Activated CD8-positive, alpha-beta T cell treated with anti-CD3 and anti-CD28 coated beads for 36 hours (primary cell): ENCODE measurements at regions not wholly inside any gene's neighbourhood (a gene's known extent, or its start where the extent isn't known, plus 50 kb on each side); places are given as distances from the start of the nearest gene placed in this dataset.

ENCODE experiments used
- ATAC-seq: fragments of 200-7000 bp; cut with Tn5 transposase; one replicate; pipeline ENCODE4 v1.10.0; 2021; ENCODE audit warnings: mild to moderate bottlenecking, moderate library complexity
- CTCF ChIA-PET: fragments of 350-600 bp; sonication (Branson Sonifier 250); formaldehyde crosslinking; loops from one replicate; lab custom pipeline; 2021; ENCODE audit warnings: antibody characterized with exemption; lab: Charles Lee
- POLR2A ChIA-PET: fragments of 350-600 bp; sonication (Branson Sonifier 250); formaldehyde crosslinking; loops from one replicate; lab custom pipeline; 2021; ENCODE audit warnings: antibody characterized with exemption; lab: Charles Lee
- DNase-seq: peaks from one replicate; pipeline ENCODE4 v3.0.0-alpha.2; 2020
- H3K27ac Mint-ChIP-seq: one replicate; pipeline ENCODE4 v1.8.0; 2021; ENCODE audit warnings: mild to moderate bottlenecking, mixed read lengths
- H3K27me3 Mint-ChIP-seq: one replicate; pipeline ENCODE4 v1.8.0; 2021; ENCODE audit warnings: mixed read lengths
- H3K36me3 Mint-ChIP-seq: one replicate; pipeline ENCODE4 v1.8.0; 2021; ENCODE audit warnings: low read depth, mixed read lengths
- H3K4me1 Mint-ChIP-seq: one replicate; pipeline ENCODE4 v1.8.0; 2021; ENCODE audit warnings: low read depth, mixed read lengths
- H3K4me3 Mint-ChIP-seq: one replicate; pipeline ENCODE4 v1.8.0; 2021; ENCODE audit warnings: mild to moderate bottlenecking, moderate library complexity, mixed read lengths
- H3K9me3 Mint-ChIP-seq: one replicate; pipeline ENCODE4 v1.8.0; 2021; ENCODE audit warnings: mixed read lengths
- intact Hi-C: fragments of 100-400 bp; cut with micrococcal nuclease; formaldehyde crosslinking; loops from one replicate; pipeline ENCODE4 v1.10.0; 2022
- TF ChIP-seq, protein P1 (sequence below): fragments of 200-600 bp; IDR thresholded peaks from one replicate; pipeline ENCODE4 v1.8.0; 2022; ENCODE audit warnings: antibody characterized with exemption, mild to moderate bottlenecking

DNA sequence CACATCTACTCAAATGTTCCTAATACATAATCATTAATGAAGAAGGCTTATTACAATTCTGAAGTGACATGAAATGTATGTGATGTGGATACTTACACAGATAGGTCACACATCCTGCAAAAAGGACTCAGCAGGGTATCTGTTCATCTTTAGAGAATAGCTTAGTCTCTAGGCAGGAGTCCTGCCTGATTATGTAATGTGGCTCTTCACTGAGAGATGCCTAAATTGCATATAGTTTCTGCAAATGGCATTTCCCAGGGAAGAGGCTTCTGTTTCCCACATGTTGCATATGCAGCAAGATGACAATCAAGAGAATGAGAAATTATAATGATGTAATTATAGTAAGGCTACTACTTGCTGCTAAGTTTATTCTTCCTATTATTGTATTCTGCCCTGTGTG, 58.8 kb upstream of the SLC36A4 start:
- H3K27me3 Mint-ChIP-seq, result peaks cover 6% of the 10 kb centered on the region
- ATAC-seq, result no peak
- TF ChIP-seq, protein P1, sequence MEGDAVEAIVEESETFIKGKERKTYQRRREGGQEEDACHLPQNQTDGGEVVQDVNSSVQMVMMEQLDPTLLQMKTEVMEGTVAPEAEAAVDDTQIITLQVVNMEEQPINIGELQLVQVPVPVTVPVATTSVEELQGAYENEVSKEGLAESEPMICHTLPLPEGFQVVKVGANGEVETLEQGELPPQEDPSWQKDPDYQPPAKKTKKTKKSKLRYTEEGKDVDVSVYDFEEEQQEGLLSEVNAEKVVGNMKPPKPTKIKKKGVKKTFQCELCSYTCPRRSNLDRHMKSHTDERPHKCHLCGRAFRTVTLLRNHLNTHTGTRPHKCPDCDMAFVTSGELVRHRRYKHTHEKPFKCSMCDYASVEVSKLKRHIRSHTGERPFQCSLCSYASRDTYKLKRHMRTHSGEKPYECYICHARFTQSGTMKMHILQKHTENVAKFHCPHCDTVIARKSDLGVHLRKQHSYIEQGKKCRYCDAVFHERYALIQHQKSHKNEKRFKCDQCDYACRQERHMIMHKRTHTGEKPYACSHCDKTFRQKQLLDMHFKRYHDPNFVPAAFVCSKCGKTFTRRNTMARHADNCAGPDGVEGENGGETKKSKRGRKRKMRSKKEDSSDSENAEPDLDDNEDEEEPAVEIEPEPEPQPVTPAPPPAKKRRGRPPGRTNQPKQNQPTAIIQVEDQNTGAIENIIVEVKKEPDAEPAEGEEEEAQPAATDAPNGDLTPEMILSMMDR, result no peak
- H3K9me3 Mint-ChIP-seq, result peaks cover 6% of the 10 kb centered on the region
- H3K36me3 Mint-ChIP-seq, result no peaks in the 10 kb centered on the region
- intact Hi-C loops, result no loop called here
- no peak for DNase-seq
- ChIA-PET CTCF (no interaction called here), POLR2A (no interaction called here)
- no peaks in the 10 kb centered on the region for H3K4me1 Mint-ChIP-seq
- H3K27ac Mint-ChIP-seq, result no peak overlapping the region
- no peak overlapping the region for H3K4me3 Mint-ChIP-seq

DNA sequence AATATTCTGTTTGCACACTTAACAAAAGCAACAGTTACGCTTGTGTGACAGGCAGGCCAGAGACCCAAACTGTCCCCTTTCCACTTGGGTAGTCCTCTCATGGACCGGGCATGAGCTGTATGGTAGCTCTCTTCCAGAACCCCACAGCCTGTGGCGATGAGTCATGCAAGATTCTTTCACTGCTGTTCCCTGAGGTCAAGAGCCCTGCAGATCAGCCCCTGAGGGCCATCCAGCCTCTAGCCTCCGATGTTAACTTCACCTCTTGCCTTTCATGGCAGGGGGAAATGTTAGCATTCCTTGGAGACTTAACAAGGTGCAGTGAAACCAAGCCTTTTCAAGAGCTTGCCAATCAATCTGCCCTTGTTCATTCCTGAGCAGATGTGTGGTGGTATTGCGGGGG, 63.2 kb upstream of the DEUP1 start:
- intact Hi-C loops, result no loop called here
- no peak for ATAC-seq
- ChIA-PET CTCF (no interaction called here), POLR2A (no interaction called here)
- Mint-ChIP-seq H3K4me3 (no peak overlapping the region), H3K27me3 (peaks cover 9% of the 10 kb centered on the region), H3K4me1 (no peaks in the 10 kb centered on the region), H3K9me3 (peaks cover 6% of the 10 kb centered on the region), H3K27ac (no peak overlapping the region), H3K36me3 (no peaks in the 10 kb centered on the region)
- TF ChIP-seq, protein P1, result no peak
- no peak for DNase-seq

DNA sequence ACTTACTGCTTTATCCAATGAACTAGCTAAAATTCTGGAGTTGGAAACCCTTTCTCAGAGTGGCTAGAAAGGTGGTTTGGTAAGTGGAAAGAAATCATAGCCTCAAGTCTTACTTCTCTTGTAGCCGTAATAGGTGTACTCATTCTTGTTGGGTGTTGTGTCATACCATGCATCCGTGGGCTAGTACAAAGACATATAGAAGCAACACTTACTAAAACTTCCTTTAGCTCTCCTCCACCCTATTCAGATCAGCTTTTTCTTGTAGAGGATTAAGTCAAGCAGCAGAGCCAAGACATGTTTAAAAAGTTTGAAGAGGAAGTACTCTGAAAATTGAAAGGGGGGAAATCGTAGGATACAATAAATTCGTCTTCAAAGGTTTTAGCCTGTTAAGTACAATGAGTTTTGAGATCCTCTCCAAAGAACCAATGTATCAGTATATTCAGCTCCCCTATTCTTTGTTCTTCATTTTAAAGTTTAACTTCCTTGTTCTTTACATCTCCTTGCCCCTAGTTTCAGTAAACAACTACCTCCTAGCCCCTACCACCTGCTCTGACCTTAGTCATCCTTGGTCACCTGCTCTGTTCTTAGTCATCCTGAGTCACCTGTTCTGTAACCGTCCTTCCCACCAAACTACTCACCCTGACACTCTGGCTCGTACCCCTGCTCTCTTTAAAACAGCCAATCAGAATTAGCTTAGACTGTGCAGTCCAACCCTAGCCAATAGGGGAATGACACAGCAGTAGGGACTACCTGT, 62.1 kb upstream of the DEUP1 start:
- POLR2A ChIA-PET, result no interaction called here
- H3K4me3 Mint-ChIP-seq, result no peak overlapping the region
- no peaks in the 10 kb centered on the region for H3K36me3 Mint-ChIP-seq
- CTCF ChIA-PET, result no interaction called here
- peaks cover 6% of the 10 kb centered on the region for H3K9me3 Mint-ChIP-seq
- DNase-seq, result no peak
- intact Hi-C loops, result no loop called here
- no peaks in the 10 kb centered on the region for H3K4me1 Mint-ChIP-seq
- H3K27me3 Mint-ChIP-seq, result peaks cover 7% of the 10 kb centered on the region
- TF ChIP-seq, protein P1, result no peak
- no peak for ATAC-seq
- no peak overlapping the region for H3K27ac Mint-ChIP-seq

DNA sequence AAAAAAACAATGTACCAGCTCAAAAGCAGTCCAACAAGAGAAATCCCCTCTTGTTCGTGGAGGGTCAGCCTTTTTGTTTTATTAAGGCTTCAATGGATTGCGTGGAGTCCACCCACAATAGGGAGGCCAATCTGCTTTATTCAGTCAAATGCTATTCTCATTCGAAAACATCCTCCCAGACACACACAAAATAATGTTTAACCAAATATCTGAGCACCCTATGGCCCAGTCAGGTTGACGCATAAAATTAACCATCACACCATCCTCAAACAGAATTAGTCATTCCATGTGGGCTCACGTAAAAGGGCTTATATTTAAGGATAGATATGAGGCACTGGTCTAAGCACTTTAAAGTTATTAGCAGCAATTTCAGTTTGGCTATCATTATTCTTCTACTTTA, 58.9 kb upstream of the DEUP1 start:
- CTCF ChIA-PET, result no interaction called here
- H3K27ac Mint-ChIP-seq, result no peak overlapping the region
- no peak for ATAC-seq

DNA sequence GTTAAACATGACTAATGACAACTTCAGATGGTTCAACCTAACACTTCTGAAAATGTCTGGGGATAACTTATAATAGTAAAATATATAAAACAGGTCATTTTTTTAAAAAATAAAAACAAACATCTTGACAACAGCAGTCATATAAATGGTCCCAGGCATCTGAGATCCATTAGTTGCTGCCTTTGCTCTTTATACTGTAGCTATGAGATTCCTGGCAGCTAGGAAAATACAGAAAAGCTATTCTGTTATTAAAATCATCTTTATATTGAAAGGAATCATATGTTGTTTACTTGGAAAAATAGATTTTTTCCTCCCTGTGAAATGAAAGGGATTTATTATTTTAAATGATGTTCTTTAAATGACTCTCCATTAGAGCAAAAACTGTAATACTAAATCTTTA, 55.7 kb upstream of the DEUP1 start:
- no peaks in the 10 kb centered on the region for H3K9me3 Mint-ChIP-seq
- DNase-seq (no peak), ATAC-seq (no peak)
- ChIA-PET CTCF (interaction anchor here (0.7 kb wide), 1 partner anchor 279 kb away, joined by 3 read pairs; no protein-coding TSS in a partner anchor), POLR2A (no interaction called here)
- H3K27ac Mint-ChIP-seq, result no peak overlapping the region
- no peaks in the 10 kb centered on the region for H3K4me1 Mint-ChIP-seq
- H3K4me3 Mint-ChIP-seq, result no peak overlapping the region
- no peaks in the 10 kb centered on the region for H3K36me3 Mint-ChIP-seq
- no peaks in the 10 kb centered on the region for H3K27me3 Mint-ChIP-seq
- TF ChIP-seq, protein P1, result no peak
- intact Hi-C loops, result no loop called here

More for the DNA sequence above, 58.9 kb upstream of the DEUP1 start:
- POLR2A ChIA-PET, result no interaction called here
- H3K36me3 Mint-ChIP-seq, result no peaks in the 10 kb centered on the region
- TF ChIP-seq, protein P1, result no peak
- no peak for DNase-seq
- no peaks in the 10 kb centered on the region for H3K4me1 Mint-ChIP-seq
- H3K4me3 Mint-ChIP-seq, result no peak overlapping the region
- intact Hi-C loops, result no loop called here
- H3K9me3 Mint-ChIP-seq, result peaks cover 6% of the 10 kb centered on the region
- peaks cover 4% of the 10 kb centered on the region for H3K27me3 Mint-ChIP-seq
